IPS DF 6.9 (cell line): ENCODE measurements at regions not wholly inside any gene's neighbourhood (a gene's known extent, or its start where the extent isn't known, plus 50 kb on each side); places are given as distances from the start of the nearest gene placed in this dataset.

Experiments used
- DNase-seq: peaks from one replicate; pipeline ENCODE4 v3.0.0-alpha.2; 2013; ENCODE audit warnings: low read depth, low spot score
- H3K27ac ChIP-seq: one replicate; pipeline ENCODE4 v1.5.1; 2013; ENCODE audit warnings: low read length, control low read depth
- H3K27me3 ChIP-seq: 2 replicates; pipeline ENCODE4 v1.6.1; 2013; ENCODE audit warnings: mild to moderate bottlenecking, low read length; ENCODE audit not compliant: control insufficient read depth, insufficient read depth
- H3K36me3 ChIP-seq: 2 replicates; pipeline ENCODE4 v1.6.1; 2013; ENCODE audit warnings: low read length; ENCODE audit not compliant: control insufficient read depth, insufficient read depth
- H3K4me1 ChIP-seq: 2 replicates; pipeline ENCODE4 v1.6.1; 2013; ENCODE audit warnings: low read length; ENCODE audit not compliant: control insufficient read depth, insufficient read depth
- H3K4me3 ChIP-seq: 2 replicates; pipeline ENCODE4 v1.5.1; 2013; ENCODE audit warnings: mild to moderate bottlenecking, low read length
- H3K9me3 ChIP-seq: 2 replicates; pipeline ENCODE4 v1.6.1; 2013; ENCODE audit warnings: low read length, inconsistent platforms; ENCODE audit not compliant: control insufficient read depth, insufficient read depth
- whole genome bisulfite sequencing: extraction: QIAGEN DNeasy Blood & Tissue Kit; methylation state at CpG from one replicate; pipeline ENCODE4 v1.1.7; 2013; ENCODE audit warnings: mixed read lengths, missing lambda C conversion rate; ENCODE audit not compliant: insufficient read length, insufficient coverage; 5-methylcytosine and 5-hydroxymethylcytosine counted together

DNA sequence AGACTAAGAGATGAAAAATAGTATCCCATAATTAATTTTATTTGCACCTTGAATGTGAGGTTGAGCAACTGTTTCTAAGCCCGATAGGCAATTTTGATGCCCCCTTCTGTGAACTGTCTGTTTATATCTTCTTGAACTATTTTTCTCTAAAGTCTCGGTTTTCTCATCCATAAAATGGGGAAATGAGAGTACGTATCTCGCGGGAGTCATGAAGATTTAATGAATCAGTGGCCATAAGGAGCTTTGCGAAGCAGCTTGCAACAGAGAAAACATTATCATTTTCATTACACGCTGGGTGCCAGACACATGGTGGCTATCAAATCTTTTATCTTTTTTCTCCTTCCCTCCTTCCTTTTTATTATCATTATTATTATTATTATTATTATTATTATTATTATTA lies 108.1 kb upstream of the CARD11 start:
- no peak for DNase-seq
- H3K9me3 ChIP-seq = no peaks in the 10 kb centered on the region

DNA sequence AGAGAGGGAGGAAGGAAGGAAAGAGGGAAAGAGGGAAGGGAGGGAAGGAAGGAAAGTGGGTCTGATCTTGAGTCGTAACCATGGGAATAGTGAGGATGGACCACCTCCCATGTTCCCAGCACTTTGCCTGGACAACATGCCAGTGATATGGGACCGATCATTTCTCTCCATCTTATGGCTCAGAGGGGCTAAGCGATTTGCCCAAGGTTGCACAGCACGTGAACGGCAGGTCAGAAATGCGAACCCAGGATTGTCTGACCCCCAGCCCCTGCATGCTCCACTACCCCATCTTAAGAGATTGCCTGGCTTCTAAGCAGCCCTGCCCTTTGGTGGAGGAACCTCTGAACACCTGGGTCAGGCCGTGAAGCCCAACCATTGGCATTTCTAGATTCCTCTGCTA lies 109.0 kb upstream of the CARD11 start:
- Histone ChIP-seq H3K9me3 (no peaks in the 10 kb centered on the region), H3K4me3 (no peak overlapping the region), H3K27me3 (no peaks in the 10 kb centered on the region), H3K36me3 (no peaks in the 10 kb centered on the region), H3K4me1 (no peaks in the 10 kb centered on the region), H3K27ac (no peak overlapping the region)
- no peak for DNase-seq
- WGBS = no CpG with 5 or more reads among the region's 7 CpGs

More for the DNA sequence above, 108.1 kb upstream of the CARD11 start:
- no CpG with 5 or more reads among the region's 7 CpGs for WGBS
- Histone ChIP-seq H3K36me3 (no peaks in the 10 kb centered on the region), H3K4me1 (no peaks in the 10 kb centered on the region), H3K27ac (no peak overlapping the region), H3K27me3 (no peaks in the 10 kb centered on the region), H3K4me3 (no peak overlapping the region)

- Histone ChIP-seq H3K36me3 (no peaks in the 10 kb centered on the region), H3K9me3 (no peaks in the 10 kb centered on the region), H3K4me3 (no peak overlapping the region), H3K4me1 (peaks cover 3% of the 10 kb centered on the region; the same call in 1 of the 2 replicates), H3K27ac (no peak overlapping the region), H3K27me3 (no peaks in the 10 kb centered on the region)
- no peak for DNase-seq
- WGBS = no CpG with 5 or more reads among the region's 6 CpGs
Measured at GRCh38 chr7:3153118-3153517, 109.5 kb upstream of the CARD11 start.

DNA sequence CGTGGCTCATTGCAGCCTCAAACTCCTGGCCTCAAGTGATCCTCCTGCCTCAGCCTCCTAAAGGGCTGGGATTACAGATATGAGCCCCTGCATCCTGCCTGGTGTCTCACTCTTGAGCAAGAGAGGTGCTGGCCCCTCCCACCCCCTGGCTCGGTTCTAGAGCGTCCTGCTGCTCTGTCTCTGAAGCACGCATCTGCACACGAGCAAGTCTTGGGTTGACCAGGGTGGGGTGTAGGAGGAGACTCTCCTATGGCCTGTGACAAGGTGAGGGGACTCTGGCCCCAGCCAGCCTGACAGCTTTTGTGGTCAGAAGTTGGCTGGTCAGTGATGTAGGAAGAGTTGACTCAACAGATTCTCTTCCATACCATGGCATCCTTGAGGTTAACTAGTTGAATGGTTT lies 110.7 kb upstream of the CARD11 start:
- no peak overlapping the region for H3K27ac ChIP-seq

GRCh38 chr7:3154881-3155494 lies 111.3 kb upstream of the CARD11 start:
- peak; percentile 25 for DNase-seq

More for the DNA sequence above, 110.7 kb upstream of the CARD11 start:
- no peak for DNase-seq
- WGBS = no CpG with 5 or more reads among the region's 5 CpGs
- no peaks in the 10 kb centered on the region for H3K27me3 ChIP-seq
- peaks cover 3% of the 10 kb centered on the region; the same call in 1 of the 2 replicates for H3K4me1 ChIP-seq
- H3K4me3 ChIP-seq = no peak overlapping the region
- H3K36me3 ChIP-seq = no peaks in the 10 kb centered on the region
- no peaks in the 10 kb centered on the region for H3K9me3 ChIP-seq

GRCh38 chr7:3156508-3156907 lies 112.8 kb upstream of the CARD11 start:
- H3K27me3 ChIP-seq = no peaks in the 10 kb centered on the region
- H3K4me1 ChIP-seq = peaks cover 3% of the 10 kb centered on the region; the same call in 1 of the 2 replicates
- H3K4me3 ChIP-seq = no peak overlapping the region
- H3K36me3 ChIP-seq = no peaks in the 10 kb centered on the region
- H3K9me3 ChIP-seq = no peaks in the 10 kb centered on the region
- no peak for DNase-seq
- no CpG with 5 or more reads among the region's 9 CpGs for WGBS
- no peak overlapping the region for H3K27ac ChIP-seq

More at GRCh38 chr7:3154881-3155494, 111.3 kb upstream of the CARD11 start:
- Histone ChIP-seq H3K4me1 (peaks cover 3% of the 10 kb centered on the region; the same call in 1 of the 2 replicates), H3K9me3 (no peaks in the 10 kb centered on the region), H3K27ac (no peak overlapping the region), H3K4me3 (no peak overlapping the region), H3K27me3 (no peaks in the 10 kb centered on the region), H3K36me3 (no peaks in the 10 kb centered on the region)
- WGBS = no CpG with 5 or more reads among the region's 7 CpGs

DNA sequence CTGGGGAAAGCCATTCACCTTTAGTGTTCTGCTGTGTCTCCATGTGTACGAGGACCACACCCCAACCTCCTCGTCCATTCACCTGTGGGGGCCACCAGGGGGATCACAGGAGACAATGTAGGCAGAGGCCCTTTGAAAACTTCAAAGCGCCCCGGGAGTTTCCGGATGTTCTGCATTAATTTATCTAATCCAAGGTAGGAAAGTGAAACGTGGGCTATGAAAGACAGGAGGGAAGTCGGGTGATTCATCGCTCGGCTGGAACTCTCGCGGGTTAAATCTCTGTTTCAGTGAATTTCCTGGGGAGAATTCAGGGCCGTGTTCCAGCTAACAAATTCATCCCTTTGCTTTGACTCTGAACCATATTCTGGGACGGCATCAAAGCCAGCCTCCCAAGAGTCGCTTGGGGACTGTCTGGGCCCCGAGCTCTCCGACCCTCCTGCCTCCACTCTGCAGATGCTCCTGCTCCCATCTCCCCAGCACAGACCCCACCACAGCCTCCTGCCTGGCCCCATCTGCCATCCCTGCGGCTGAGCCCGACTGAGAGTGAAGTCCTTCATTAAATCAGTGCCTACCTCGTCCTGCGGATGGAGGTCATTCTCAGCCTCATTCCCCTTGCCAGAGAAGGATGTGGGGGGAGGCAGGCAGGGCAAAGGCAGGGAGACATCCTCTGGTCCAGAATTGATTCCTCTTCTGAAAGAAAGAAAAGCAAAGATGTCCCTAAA lies 114.1 kb upstream of the CARD11 start:
- Histone ChIP-seq H3K27ac (no peak overlapping the region), H3K4me1 (peaks cover 3% of the 10 kb centered on the region; the same call in 1 of the 2 replicates), H3K36me3 (no peaks in the 10 kb centered on the region), H3K4me3 (no peak overlapping the region), H3K9me3 (no peaks in the 10 kb centered on the region; the same call in 1 of the 2 replicates), H3K27me3 (no peaks in the 10 kb centered on the region)
- WGBS = no CpG with 5 or more reads among the region's 20 CpGs
- no peak for DNase-seq

- peaks cover 3% of the 10 kb centered on the region; the same call in 1 of the 2 replicates for H3K4me1 ChIP-seq
- H3K36me3 ChIP-seq = no peaks in the 10 kb centered on the region
- no peak overlapping the region for H3K4me3 ChIP-seq
- H3K27ac ChIP-seq = no peak overlapping the region
- no peak for DNase-seq
- WGBS = no CpG with 5 or more reads among the region's 11 CpGs
- no peaks in the 10 kb centered on the region; the same call in 1 of the 2 replicates for H3K9me3 ChIP-seq
- no peaks in the 10 kb centered on the region for H3K27me3 ChIP-seq
Measured at GRCh38 chr7:3158341-3158760, 114.7 kb upstream of the CARD11 start.

- no peak overlapping the region for H3K27ac ChIP-seq
- no peaks in the 10 kb centered on the region; the same call in 1 of the 2 replicates for H3K9me3 ChIP-seq
- DNase-seq = no peak
- no peak overlapping the region for H3K4me3 ChIP-seq
- WGBS = no CpG with 5 or more reads among the region's 4 CpGs
- peaks cover 3% of the 10 kb centered on the region; the same call in 1 of the 2 replicates for H3K4me1 ChIP-seq
- H3K36me3 ChIP-seq = no peaks in the 10 kb centered on the region
- no peaks in the 10 kb centered on the region for H3K27me3 ChIP-seq
Measured at GRCh38 chr7:3159039-3159438, 115.4 kb upstream of the CARD11 start.

GRCh38 chr7:3159445-3159844 lies 115.8 kb upstream of the CARD11 start:
- H3K4me1 ChIP-seq = peaks cover 3% of the 10 kb centered on the region; the same call in 1 of the 2 replicates
- no peaks in the 10 kb centered on the region; the same call in 1 of the 2 replicates for H3K9me3 ChIP-seq
- DNase-seq = no peak
- H3K4me3 ChIP-seq = no peak overlapping the region
- no peak overlapping the region for H3K27ac ChIP-seq
- no peaks in the 10 kb centered on the region for H3K36me3 ChIP-seq
- no peaks in the 10 kb centered on the region for H3K27me3 ChIP-seq
- WGBS = no CpG with 5 or more reads among the region's 3 CpGs
